Stimulated activated CD4-positive, alpha-beta T cell treated with anti-CD3 and anti-CD28 coated beads, Interleukin-2, amount 100 ng/mL, for 48 hours (primary cell): ENCODE measurements at regions not wholly inside any gene's neighbourhood (a gene's known extent, or its start where the extent isn't known, plus 50 kb on each side); places are given as distances from the start of the nearest gene placed in this dataset.

Experiments
- DNase-seq, 2 donors: peaks; one replicate each; pipeline ENCODE4 v3.0.0-alpha.2; 2020

DNA sequence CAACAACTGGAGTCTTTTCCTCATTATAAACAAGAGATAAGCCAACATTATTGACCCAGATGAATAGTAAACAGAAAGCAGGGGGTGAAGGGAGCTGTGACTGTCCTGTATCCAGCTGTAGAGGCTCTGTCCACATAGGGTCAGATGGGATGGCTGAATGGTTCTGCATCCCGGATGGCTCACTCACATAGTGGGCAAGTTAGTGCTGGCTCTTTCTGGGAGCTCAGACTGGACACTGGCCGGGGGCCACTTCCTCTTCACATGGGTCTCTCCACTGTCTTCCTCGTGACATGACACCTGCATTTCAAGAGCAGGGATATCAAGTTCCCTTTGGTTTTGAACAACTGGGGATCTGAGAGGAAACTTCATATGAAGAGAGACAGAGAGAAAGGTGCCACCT lies 969.6 kb upstream of the TMEM132C start:
- no peak for DNase-seq

DNA sequence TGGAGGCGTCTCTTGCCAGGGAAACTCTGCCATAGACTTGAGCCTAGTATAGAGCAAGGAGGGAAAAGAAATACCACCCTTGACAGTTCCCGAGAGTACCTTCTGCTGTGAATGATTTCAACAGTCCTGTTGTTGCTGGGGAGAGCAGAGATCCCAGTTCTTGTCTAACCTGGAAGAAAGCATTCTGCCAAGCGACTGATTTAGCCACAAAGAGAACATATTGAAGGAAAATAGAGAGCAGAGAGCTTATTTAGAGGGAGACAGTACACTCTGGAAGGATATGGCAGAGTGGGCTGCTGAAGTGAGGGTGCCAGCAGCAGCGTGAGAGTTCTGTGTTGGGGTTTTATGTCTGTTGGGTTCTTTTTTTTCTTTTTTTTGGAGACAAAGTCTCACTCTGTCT lies 966.9 kb upstream of the TMEM132C start:
- no peak for DNase-seq

- DNase-seq: no peak
These were observed 966.2 kb upstream of the TMEM132C start for GRCh38 chr12:127300753-127301152.

GRCh38 chr12:127301876-127302275 lies 965.1 kb upstream of the TMEM132C start:
- no peak for DNase-seq

DNA sequence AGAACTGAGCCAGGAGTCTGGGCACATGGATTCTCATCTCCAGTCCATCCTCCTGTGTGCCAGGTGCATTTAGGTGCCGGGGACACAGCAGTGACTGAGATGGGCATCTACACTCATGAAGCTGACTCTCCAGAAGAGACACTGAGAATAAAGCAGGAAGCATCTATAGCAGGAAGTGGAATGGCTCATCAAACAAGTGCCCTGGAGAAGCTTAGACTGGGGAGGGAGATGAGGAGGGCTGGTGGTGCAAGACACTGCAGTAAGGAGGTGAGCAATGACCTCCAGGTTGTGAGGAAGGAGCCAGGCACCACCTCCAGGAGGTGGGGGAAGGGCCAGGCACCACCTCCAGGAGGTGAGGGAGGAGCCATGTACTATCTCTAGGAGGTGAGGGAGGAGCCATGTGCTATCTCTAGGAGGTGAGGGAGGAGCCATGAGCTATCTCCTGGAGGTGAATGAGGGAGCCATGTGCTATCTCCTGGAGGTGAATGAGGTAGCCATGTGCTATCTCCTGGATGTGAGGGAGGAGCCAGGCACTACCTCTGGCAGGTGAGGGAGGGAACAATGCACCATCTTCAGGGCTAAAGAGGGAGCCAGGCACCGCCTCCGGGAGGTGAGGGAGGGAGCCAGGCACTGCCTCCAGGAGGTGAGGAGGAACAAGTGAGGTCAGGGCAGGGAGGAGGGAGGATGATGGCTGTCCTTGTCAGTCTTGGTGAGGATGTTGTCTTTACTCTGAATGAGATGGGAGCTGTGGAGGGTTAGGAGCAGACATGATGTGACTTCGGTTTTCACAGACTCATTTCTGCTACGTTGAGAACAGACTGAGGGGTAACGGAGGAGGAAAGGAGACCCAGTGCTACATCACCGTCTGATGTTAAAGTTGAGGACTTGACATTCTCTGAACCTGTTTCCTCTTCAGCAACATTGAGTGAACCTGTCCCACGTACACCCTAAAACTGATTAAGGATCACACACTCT lies 961.9 kb upstream of the TMEM132C start:
- no peak for DNase-seq

DNA sequence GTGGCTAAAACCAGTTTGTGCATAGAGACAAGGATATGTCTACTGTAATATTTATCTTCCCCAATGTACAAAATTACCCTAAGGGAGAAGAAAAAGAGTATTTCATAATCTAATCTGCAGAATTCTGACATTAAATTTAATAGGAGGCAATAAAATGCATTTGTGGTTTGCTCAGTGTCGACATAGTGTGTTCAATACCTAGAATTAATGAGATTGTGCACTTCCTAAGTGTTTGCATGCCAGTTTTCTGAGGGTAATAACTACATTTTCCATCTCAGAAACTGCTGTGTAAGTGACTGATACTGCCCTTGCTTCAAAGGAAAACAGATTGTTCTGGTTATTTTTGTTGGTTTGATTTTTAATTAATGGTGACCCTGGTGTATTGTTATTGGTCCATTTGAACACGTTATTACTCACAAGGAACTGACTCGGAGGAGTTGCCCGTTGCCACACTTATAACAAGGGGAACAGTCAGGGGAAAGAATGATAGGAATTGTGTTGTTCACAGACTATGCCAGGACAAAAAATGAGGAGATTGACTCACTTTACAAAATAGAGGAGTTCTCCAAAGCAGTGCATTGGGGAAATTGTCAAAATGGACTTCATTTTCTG lies 960.3 kb upstream of the TMEM132C start:
- DNase-seq: no peak

- no peak for DNase-seq
These were observed 959.4 kb upstream of the TMEM132C start for GRCh38 chr12:127307528-127307927.

GRCh38 chr12:127308148-127308547 lies 958.8 kb upstream of the TMEM132C start:
- DNase-seq: no peak

- DNase-seq: no peak
These were observed 956.4 kb upstream of the TMEM132C start for GRCh38 chr12:127310548-127310947.

DNA sequence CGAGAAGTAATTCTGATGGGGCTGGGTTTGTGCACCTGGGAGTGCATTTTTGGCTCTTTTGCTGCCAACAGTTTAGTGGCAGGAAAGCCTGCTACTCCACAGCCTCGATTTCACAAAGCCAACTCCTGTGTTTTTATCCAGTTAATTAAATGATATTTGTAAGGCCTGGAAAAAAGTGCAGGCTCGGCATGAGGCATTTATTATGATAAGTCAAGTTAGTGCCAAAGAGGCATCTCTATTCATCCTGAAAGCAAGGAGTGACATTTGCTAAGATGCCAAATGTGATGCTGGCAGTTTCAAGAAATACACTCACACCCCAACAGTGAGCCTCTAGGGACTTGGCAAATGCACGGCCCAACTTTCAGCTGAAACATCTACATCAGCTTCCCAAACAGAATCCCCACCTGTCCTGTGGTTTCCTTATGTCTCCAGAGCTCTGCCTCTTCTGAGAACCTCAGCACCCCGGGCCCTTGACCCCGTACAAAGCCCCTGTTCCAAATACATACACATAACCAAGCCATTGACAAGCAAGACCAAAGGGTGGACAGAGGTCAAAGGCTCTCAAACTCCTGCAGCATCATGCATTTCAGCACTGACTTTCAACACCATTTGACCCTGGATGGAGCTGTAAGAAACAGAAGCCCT lies 955.1 kb upstream of the TMEM132C start:
- no peak for DNase-seq

DNA sequence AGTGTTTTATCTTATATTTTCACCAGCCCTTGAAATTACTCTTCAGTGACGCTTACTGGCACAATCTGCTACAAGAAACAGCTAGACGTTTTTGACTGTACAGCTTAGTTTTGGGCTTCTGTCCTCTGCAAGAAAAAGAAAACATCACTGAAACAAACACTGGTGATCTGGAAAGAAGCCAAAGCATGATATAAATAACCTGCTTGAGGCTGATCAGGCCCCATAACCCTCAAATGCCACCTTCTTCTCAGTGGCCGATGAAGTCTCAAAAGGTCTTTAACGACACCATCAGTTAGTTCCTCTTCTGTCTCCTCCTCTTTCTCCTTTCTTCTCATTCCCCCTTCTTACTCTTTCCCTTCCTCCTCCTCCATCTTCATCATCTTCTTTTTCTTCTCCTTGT lies 942.3 kb upstream of the TMEM132C start:
- no peak for DNase-seq

- DNase-seq: no peak
These were observed 939.0 kb upstream of the TMEM132C start for GRCh38 chr12:127327986-127328385.

GRCh38 chr12:127328867-127329266 lies 938.1 kb upstream of the TMEM132C start:
- no peak for DNase-seq

DNA sequence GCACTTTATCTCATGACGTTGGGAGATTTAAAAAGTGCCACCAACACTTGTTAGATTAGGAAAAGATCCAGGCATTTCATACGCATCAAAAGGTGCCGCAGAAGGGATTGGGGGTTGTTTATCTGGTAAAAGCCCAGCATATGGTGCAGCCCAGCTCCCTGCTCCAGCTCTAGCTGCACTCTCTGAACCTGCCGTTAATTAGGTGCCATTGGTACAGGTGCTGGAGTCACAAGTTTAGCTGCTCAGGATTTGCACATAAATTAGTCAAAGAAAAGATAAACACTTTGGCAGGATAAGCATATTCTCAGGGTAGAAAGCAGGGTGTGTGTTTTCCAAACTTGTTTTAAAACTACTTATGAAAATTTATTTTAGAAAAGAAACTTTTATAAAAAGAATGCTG lies 932.6 kb upstream of the TMEM132C start:
- no peak for DNase-seq

DNA sequence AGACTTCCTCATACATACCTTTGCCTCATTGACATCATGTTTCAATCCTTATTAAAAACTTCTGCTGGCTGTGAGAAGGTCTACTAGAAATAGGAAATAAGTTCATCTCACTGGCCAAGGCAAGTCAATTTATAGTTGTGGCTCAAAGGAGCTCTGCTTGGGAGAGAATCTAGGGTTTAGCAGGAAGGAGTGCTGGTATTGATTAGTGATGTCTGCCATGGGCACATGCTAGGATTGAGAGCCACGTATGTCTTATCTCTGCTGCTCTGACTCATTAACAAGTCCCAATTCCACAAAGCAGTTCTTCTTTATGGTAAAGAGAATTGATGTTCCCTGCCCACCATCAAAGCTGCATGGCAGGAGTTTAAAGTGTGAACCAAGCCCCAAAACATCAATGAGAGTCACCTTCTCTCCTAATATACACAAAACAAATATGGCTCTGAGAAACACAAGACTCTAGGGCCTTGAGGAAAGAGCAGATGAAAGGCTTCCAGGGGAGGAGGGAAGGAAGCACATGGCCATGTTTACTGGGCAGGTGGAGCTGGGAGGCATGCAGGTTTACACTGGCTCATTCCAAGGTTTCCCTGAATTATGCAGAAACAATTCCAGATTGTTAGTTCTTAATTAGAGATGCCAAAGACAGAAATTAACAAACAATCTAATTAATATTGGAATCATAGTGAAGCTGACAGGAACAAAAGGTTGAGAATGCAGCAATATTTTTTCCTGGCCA lies 931.9 kb upstream of the TMEM132C start:
- DNase-seq: no peak

- no peak for DNase-seq
These were observed 930.6 kb upstream of the TMEM132C start for GRCh38 chr12:127336416-127336815.

GRCh38 chr12:127339065-127339464 lies 927.9 kb upstream of the TMEM132C start:
- DNase-seq: no peak

DNA sequence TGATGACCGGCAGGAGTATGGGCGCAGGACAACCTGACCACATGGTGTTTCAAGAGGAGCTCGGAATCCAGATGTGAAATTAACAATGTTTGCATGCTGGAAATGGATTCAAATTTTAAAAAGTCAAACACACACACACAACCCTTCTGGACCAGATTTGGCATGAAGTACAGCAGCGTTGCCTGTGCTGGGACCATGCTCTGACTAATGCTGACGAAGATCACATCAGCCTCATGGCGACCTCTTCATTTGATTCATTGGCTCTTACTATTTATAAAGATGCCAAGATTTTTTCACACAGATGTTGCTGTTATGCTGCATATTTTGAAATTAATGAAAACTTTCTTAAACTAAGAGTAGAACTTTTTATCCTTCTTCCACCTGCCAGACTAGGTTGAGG lies 926.6 kb upstream of the TMEM132C start:
- no peak for DNase-seq

GRCh38 chr12:127342861-127343260 lies 924.1 kb upstream of the TMEM132C start:
- no peak for DNase-seq

DNA sequence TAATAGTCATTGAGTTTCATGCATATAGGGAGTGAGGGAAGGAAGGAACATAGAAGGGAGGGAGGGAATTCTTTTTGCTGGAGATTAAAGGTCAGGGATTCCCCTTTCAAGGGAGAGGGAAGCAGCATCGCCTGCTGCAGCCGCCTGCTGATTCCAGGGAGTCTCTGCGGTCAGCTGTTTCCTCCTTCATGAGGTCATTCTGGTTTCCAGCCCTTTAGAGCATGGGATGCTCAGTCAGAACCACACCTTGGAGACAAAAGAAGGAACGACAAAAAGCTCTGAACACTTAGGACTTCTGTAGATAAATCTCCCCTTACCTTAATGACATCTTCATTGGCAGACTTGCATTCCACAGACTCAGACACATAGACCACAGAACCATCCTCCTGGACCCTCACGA lies 923.0 kb upstream of the TMEM132C start:
- no peak for DNase-seq

DNA sequence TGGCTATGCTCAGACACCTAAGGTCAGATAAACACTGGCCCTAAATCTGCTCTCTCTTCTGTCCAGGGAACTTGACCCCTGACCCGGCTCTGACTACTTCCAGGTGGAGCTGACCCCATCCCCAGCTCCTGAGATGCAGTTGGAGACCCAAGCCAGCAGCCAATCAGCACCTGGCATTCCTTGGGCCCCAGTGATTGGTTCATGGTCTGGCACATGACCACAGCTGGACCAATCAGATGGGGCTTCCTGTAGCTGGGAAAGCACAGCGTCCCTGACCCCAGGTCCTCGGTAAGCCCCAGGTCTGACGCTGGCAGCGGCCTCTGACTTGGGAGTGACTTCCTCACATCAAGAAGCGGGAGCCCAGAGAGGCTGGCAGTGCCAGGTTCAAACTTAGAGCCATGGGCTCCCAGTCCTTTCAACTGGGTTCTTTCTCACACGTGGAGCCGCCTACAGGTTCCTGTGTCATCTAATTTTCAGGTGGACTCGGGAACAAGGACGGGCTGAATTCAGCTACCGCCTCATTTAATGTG lies 915.4 kb upstream of the TMEM132C start:
- DNase-seq: no peak

GRCh38 chr12:127355061-127355841 lies 911.7 kb upstream of the TMEM132C start:
- DNase-seq: no peak
